ENCODE measurements at regions not wholly inside any gene's neighbourhood (a gene's known extent, or its start where the extent isn't known, plus 50 kb on each side); places are given as distances from the start of the nearest gene placed in this dataset.

DNA sequence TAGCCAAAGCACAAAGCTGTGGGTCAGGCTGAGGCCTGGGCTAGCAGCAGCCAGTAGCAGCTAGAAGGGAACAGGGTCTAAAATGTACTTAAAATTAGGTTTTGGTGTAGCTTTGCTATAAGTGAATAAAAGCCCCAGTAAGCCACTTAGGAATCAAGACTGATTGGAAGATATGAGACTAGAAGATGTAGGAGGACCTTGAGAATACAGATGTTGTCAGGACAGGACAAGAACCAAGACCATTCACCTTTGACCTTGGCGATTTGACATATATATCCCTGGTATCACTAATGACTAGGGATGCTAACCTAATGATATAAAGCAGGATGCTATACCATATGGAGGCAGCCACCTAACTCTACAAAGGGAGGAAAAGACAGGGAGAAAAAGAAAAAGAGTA is 238.1 kb downstream of the FBXO8 start:
- ATAC-seq (no peak), DNase-seq (no peak)
- 84 to 100% (median 93%) methylated on average over 1 of the region's 1 CpG for WGBS, 4 donors
- Histone ChIP-seq H3K27ac (no peak overlapping the region), H3K4me3 (no peak overlapping the region), H3K27me3 (no peaks in the 10 kb centered on the region), H3K9me3 (no peaks in the 10 kb centered on the region), H3K4me1 (no peaks in the 10 kb centered on the region), H3K36me3 (no peaks in the 10 kb centered on the region)
- TF ChIP-seq POLR2A (IDR thresholded peaks at IDR 0.05): no peak
- TF ChIP-seq, protein P1, sequence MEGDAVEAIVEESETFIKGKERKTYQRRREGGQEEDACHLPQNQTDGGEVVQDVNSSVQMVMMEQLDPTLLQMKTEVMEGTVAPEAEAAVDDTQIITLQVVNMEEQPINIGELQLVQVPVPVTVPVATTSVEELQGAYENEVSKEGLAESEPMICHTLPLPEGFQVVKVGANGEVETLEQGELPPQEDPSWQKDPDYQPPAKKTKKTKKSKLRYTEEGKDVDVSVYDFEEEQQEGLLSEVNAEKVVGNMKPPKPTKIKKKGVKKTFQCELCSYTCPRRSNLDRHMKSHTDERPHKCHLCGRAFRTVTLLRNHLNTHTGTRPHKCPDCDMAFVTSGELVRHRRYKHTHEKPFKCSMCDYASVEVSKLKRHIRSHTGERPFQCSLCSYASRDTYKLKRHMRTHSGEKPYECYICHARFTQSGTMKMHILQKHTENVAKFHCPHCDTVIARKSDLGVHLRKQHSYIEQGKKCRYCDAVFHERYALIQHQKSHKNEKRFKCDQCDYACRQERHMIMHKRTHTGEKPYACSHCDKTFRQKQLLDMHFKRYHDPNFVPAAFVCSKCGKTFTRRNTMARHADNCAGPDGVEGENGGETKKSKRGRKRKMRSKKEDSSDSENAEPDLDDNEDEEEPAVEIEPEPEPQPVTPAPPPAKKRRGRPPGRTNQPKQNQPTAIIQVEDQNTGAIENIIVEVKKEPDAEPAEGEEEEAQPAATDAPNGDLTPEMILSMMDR (IDR thresholded peaks at IDR 0.05): no peak
- intact Hi-C loops (cut with DNase I): no loop called here

DNA sequence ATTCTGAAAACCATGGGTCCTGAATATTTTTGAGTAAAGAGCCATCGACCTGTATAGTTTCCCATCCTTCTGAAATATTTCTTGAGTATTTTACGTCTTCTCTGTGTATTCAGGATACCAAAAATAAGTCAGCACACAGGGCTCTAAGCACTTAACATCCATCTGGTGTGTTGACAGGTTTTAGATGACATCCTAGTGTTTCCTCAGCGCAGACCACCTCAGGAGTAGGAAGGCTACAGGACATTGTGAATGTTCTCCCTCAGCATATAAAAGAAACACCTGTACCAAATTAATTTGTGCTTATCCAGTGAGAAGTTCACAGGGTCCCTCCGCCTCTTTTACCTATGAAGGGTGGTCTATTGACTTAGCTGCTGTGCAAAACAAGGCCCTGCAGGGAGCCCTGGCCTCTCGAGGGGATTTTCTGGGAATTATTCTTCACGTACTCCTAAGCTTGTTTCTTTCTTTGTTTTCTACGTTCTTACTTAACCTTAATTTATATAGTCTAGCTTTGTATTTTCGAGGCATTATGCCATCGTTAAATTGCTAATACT is 241.8 kb downstream of the FBXO8 start:
- H3K27ac ChIP-seq: no peak overlapping the region
- H3K4me1 ChIP-seq: no peaks in the 10 kb centered on the region
- no peak overlapping the region for H3K4me3 ChIP-seq
- no peaks in the 10 kb centered on the region for H3K9me3 ChIP-seq
- intact Hi-C loops (cut with DNase I): no loop called here
- WGBS, 4 donors: 53 to 63% (median 63%) methylated on average over 9 of the region's 9 CpGs
- DNase-seq: no peak
- TF ChIP-seq, protein P1 (IDR thresholded peaks at IDR 0.05): no peak
- TF ChIP-seq POLR2A (IDR thresholded peaks at IDR 0.05): no peak
- H3K27me3 ChIP-seq: no peaks in the 10 kb centered on the region
- no peak for ATAC-seq
- H3K36me3 ChIP-seq: no peaks in the 10 kb centered on the region

DNA sequence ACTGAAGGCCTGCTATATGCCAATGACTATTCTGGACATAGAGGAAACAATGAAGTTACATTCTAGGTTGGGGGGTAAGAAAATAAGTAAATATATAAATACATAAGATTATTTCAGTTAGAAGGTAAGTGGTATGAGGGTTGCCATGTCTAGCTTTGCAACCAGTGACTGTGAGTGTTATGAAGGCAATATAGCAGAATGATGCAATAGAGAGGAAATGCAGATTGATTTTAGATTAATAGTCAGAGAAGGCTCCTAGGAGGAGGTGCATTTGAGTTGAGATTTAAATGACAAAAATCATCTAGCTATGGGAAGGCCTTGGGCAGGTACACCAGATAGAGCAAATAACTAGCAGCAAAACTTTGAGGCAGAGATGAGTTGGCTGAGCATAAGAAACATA is 243.2 kb downstream of the FBXO8 start:
- Histone ChIP-seq H3K4me3 (no peak overlapping the region), H3K27me3 (no peaks in the 10 kb centered on the region), H3K27ac (no peak overlapping the region), H3K4me1 (no peaks in the 10 kb centered on the region), H3K9me3 (no peaks in the 10 kb centered on the region), H3K36me3 (no peaks in the 10 kb centered on the region)
- intact Hi-C loops (cut with DNase I): no loop called here
- no peak for TF ChIP-seq POLR2A (IDR thresholded peaks at IDR 0.05)
- DNase-seq: no peak
- no peak for ATAC-seq

DNA sequence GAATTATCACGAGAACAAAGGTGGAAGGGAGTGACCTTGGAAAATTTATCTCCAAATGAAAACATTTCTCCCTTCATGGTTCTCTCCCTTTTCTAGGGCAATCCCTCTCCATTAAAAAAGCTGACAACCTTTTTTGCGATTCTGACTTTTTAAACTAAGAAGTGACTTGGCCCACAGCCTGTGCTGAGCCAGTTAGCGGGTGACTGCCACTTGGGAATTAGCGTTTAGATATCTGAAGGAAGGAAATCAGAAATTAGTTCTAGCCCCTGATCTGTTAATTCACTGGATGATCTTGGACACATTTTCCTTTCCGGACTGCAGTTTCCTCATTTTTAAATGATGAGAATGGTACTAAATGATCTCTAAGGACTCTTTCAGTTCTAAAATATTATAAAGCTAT is 245.0 kb downstream of the FBXO8 start:
- DNase-seq (no peak), ATAC-seq (no peak)
- Histone ChIP-seq H3K27ac (no peak overlapping the region), H3K4me1 (no peaks in the 10 kb centered on the region), H3K27me3 (no peaks in the 10 kb centered on the region), H3K4me3 (peak overlapping the region in 1 of 12 donors; percentile 12), H3K9me3 (no peaks in the 10 kb centered on the region), H3K36me3 (no peaks in the 10 kb centered on the region)
- TF ChIP-seq POLR2A (IDR thresholded peaks at IDR 0.05): no peak
- TF ChIP-seq, protein P1 (IDR thresholded peaks at IDR 0.05): no peak
- intact Hi-C loops (cut with DNase I): no loop called here
- WGBS, 4 donors: 43 to 63% (median 52%) methylated on average over 5 of the region's 5 CpGs

DNA sequence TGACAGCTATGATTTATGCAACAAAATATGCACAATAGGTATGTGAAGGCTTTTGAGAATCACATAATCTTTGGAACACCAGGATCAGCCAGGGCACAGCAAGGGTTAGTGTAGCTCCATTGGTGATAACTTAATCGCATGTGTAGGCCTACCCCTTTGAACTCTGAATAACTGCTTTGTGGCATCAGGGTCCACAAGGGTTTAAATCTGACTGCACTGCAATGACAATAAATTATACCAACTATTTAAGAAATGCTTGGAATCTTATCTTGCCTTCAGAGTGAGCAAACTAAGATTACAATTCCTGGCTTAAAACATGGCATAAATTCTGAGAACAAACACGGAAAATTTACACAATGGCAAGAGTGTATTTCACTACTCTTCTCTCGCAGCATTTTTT is 245.8 kb downstream of the FBXO8 start:
- no peaks in the 10 kb centered on the region for H3K36me3 ChIP-seq
- H3K4me3 ChIP-seq: no peak overlapping the region
- DNase-seq (no peak), ATAC-seq (no peak)
- no peaks in the 10 kb centered on the region for H3K4me1 ChIP-seq
- intact Hi-C loops (cut with DNase I): no loop called here
- WGBS, 4 donors: 63 to 73% (median 68%) methylated on average over 3 of the region's 3 CpGs
- no peaks in the 10 kb centered on the region for H3K27me3 ChIP-seq
- TF ChIP-seq, protein P1 (IDR thresholded peaks at IDR 0.05): no peak
- no peak for TF ChIP-seq POLR2A (IDR thresholded peaks at IDR 0.05)
- no peaks in the 10 kb centered on the region for H3K9me3 ChIP-seq
- H3K27ac ChIP-seq: no peak overlapping the region

Data from heart left ventricle (tissue), 16 donors.